Non-pigmented ciliary epithelial cell (primary cell): ENCODE measurements at regions not wholly inside any gene's neighbourhood (a gene's known extent, or its start where the extent isn't known, plus 50 kb on each side); places are given as distances from the start of the nearest gene placed in this dataset.

ENCODE experiments used
- DNase-seq: peaks from one replicate; pipeline ENCODE4 v3.0.0-alpha.2; 2010; ENCODE audit warnings: low read depth

- DNase-seq, result no peak
Measured at GRCh38 chr6:109226353-109226752, 131.0 kb downstream of the CEP57L1 start.

- DNase-seq, result no peak
Measured at GRCh38 chr6:109225946-109226345, 130.6 kb downstream of the CEP57L1 start.

- DNase-seq, result no peak
Measured at GRCh38 chr6:109224994-109225393, 129.7 kb downstream of the CEP57L1 start.

GRCh38 chr6:109224107-109224875 lies 129.0 kb downstream of the CEP57L1 start:
- no peak for DNase-seq

GRCh38 chr6:109222848-109223247 lies 127.5 kb downstream of the CEP57L1 start:
- DNase-seq, result no peak

- DNase-seq, result no peak
Measured at GRCh38 chr6:109221543-109222195, 126.4 kb downstream of the CEP57L1 start.
